ENCODE measurements at regions not wholly inside any gene's neighbourhood (a gene's known extent, or its start where the extent isn't known, plus 50 kb on each side); places are given as distances from the start of the nearest gene placed in this dataset.

- peak; percentile 68 for ATAC-seq
- TF ChIP-seq TSHZ2 (CRISPR knock-in tag; IDR thresholded peaks at IDR 0.05) = no peak
- no peak for TF ChIP-seq ISL1 (CRISPR knock-in tag; IDR thresholded peaks at IDR 0.05)
- no peak for TF ChIP-seq BACH2 (CRISPR knock-in tag; IDR thresholded peaks at IDR 0.05; ENCODE audit: borderline replicate concordance)
- no peak for TF ChIP-seq GLIS3 (CRISPR knock-in tag; IDR thresholded peaks at IDR 0.05)
- TF ChIP-seq OSR1 (CRISPR knock-in tag; IDR thresholded peaks at IDR 0.05) = no peak
- no peak for TF ChIP-seq RARB (CRISPR knock-in tag; IDR thresholded peaks at IDR 0.05)
- TF ChIP-seq POU6F1 (CRISPR knock-in tag; IDR thresholded peaks at IDR 0.05; ENCODE audit: borderline replicate concordance, low read depth) = no peak
- no peak for TF ChIP-seq CREB5 (CRISPR knock-in tag; IDR thresholded peaks at IDR 0.05; ENCODE audit: low read depth)
- TF ChIP-seq ZFP3 (CRISPR knock-in tag; IDR thresholded peaks at IDR 0.05) = no peak
- no peak for TF ChIP-seq ARNTL (CRISPR knock-in tag; IDR thresholded peaks at IDR 0.05; ENCODE audit: borderline replicate concordance, low read depth)
- no peak for TF ChIP-seq ESRRG (CRISPR knock-in tag; IDR thresholded peaks at IDR 0.05)
- TF ChIP-seq CSRNP3 (CRISPR knock-in tag; IDR thresholded peaks at IDR 0.05) = no peak
- TF ChIP-seq ZNF565 (CRISPR knock-in tag; conservative IDR thresholded peaks at IDR 0.05; ENCODE audit: low read depth) = no peak
- no peak for TF ChIP-seq ZC3H10 (CRISPR knock-in tag; IDR thresholded peaks at IDR 0.05)
Measured at GRCh38 chr2:144084114-144084661, 435.7 kb downstream of the ZEB2 start.

GRCh38 chr2:144083211-144083610, 436.7 kb downstream of the ZEB2 start:
- TF ChIP-seq BACH2 (CRISPR knock-in tag; IDR thresholded peaks at IDR 0.05; ENCODE audit: borderline replicate concordance) (no peak), POU6F1 (CRISPR knock-in tag; IDR thresholded peaks at IDR 0.05; ENCODE audit: borderline replicate concordance, low read depth) (no peak), OSR1 (CRISPR knock-in tag; IDR thresholded peaks at IDR 0.05) (no peak), CSDC2 (CRISPR knock-in tag; IDR thresholded peaks at IDR 0.05) (no peak), ZNF70 (CRISPR knock-in tag; IDR thresholded peaks at IDR 0.05) (no peak), RARB (CRISPR knock-in tag; IDR thresholded peaks at IDR 0.05) (no peak), PATZ1 (CRISPR knock-in tag; IDR thresholded peaks at IDR 0.05; ENCODE audit: borderline replicate concordance) (no peak), SNAI2 (CRISPR knock-in tag; IDR thresholded peaks at IDR 0.05) (no peak), ARNTL (CRISPR knock-in tag; IDR thresholded peaks at IDR 0.05; ENCODE audit: borderline replicate concordance, low read depth) (no peak), TSHZ2 (CRISPR knock-in tag; IDR thresholded peaks at IDR 0.05) (no peak), TCF4 (CRISPR knock-in tag; IDR thresholded peaks at IDR 0.05; ENCODE audit: borderline replicate concordance) (no peak), ESRRG (CRISPR knock-in tag; IDR thresholded peaks at IDR 0.05) (no peak), ISL1 (CRISPR knock-in tag; IDR thresholded peaks at IDR 0.05) (no peak), ZNF565 (CRISPR knock-in tag; conservative IDR thresholded peaks at IDR 0.05; ENCODE audit: low read depth) (no peak), ZC3H10 (CRISPR knock-in tag; IDR thresholded peaks at IDR 0.05) (no peak), PPARA (CRISPR knock-in tag; IDR thresholded peaks at IDR 0.05; ENCODE audit: borderline replicate concordance) (no peak), TOX (CRISPR knock-in tag; IDR thresholded peaks at IDR 0.05; ENCODE audit: borderline replicate concordance) (no peak), ZFP30 (CRISPR knock-in tag; IDR thresholded peaks at IDR 0.05) (no peak), ZFP3 (CRISPR knock-in tag; IDR thresholded peaks at IDR 0.05) (no peak)
- peak; percentile 33; the same call in 2 of the 3 replicates for ATAC-seq
